HEK293 (cell line): ENCODE measurements at regions not wholly inside any gene's neighbourhood (a gene's known extent, or its start where the extent isn't known, plus 50 kb on each side); places are given as distances from the start of the nearest gene placed in this dataset.

Source experiments
- CTCF ChIA-PET: fragments of 350-600 bp; formaldehyde crosslinking; extraction: SDS; loops from one replicate; lab custom pipeline; 2021; ENCODE audit warnings: antibody characterized with exemption; lab: Yijun Ruan, JAX
- POLR2A ChIA-PET: fragments of 300-600 bp; formaldehyde crosslinking; extraction: SDS; loops from one replicate; lab custom pipeline; 2020; ENCODE audit warnings: antibody characterized with exemption, inconsistent platforms; lab: Yijun Ruan, JAX
- H3K27ac ChIP-seq: fragments of 200-500 bp; sonication (Bioruptor generic); 2 replicates; pipeline ENCODE4 v1.5.1; 2014; ENCODE audit warnings: low read depth, low read length, control low read depth, inconsistent platforms; ENCODE audit errors: extremely low read depth
- H3K36me3 ChIP-seq, 2 experiments: fragments of 200-500 bp in 1 of 2; sonication (Bioruptor generic) in 1 of 2; 1 replicate in 1 of 2; 2 replicates in 1 of 2; pipeline ENCODE4 v1.5.1; 2014 to 2017; ENCODE audit warnings: inconsistent platforms in 2 of 2, low read length in 2 of 2; ENCODE audit not compliant: control insufficient read depth in 2 of 2, insufficient read depth in 1 of 2
- H3K4me1 ChIP-seq: fragments of 200-500 bp; sonication (Bioruptor generic); 2 replicates; pipeline ENCODE4 v1.5.1; 2014; ENCODE audit warnings: mild to moderate bottlenecking, low read length, inconsistent platforms; ENCODE audit not compliant: control insufficient read depth, insufficient read depth
- H3K4me3 ChIP-seq: 2 replicates; pipeline ENCODE4 v1.5.1; 2011; ENCODE audit warnings: low read depth, mild to moderate bottlenecking, control low read depth, low read length, moderate library complexity
- H3K9me3 ChIP-seq: fragments of 200-500 bp; sonication (Bioruptor generic); 2 replicates; pipeline ENCODE4 v1.5.1; 2014; ENCODE audit warnings: low read depth, low read length, inconsistent platforms; ENCODE audit not compliant: control insufficient read depth, insufficient read depth
- BCL11A ChIP-seq: fragments of 450-650 bp; formaldehyde crosslinking; IDR thresholded peaks from 2 replicates; pipeline ENCODE4 v1.5.1; 2016; ENCODE audit warnings: low read depth, missing biosample characterization, missing genetic modification characterization
- GFI1B ChIP-seq: fragments of 450-650 bp; formaldehyde crosslinking; IDR thresholded peaks from 2 replicates; pipeline ENCODE4 v1.5.1; 2016; ENCODE audit warnings: missing biosample characterization, missing genetic modification characterization
- KLF8 ChIP-seq: fragments of 450-650 bp; formaldehyde crosslinking; IDR thresholded peaks from 2 replicates; pipeline ENCODE4 v1.5.1; 2016; ENCODE audit warnings: missing biosample characterization, missing genetic modification characterization
- OVOL3 ChIP-seq: fragments of 450-650 bp; formaldehyde crosslinking; IDR thresholded peaks from 2 replicates; pipeline ENCODE4 v1.5.1; 2016; ENCODE audit warnings: missing biosample characterization, missing genetic modification characterization
- PRDM4 ChIP-seq: fragments of 450-650 bp; formaldehyde crosslinking; IDR thresholded peaks from 2 replicates; pipeline ENCODE4 v1.5.1; 2017; ENCODE audit warnings: missing biosample characterization, missing genetic modification characterization
- SP7 ChIP-seq: fragments of 450-650 bp; formaldehyde crosslinking; IDR thresholded peaks from 2 replicates; pipeline ENCODE4 v1.5.1; 2016; ENCODE audit warnings: missing biosample characterization, missing genetic modification characterization
- TCF7L2 ChIP-seq: IDR thresholded peaks from 2 replicates; pipeline ENCODE4 v1.6.1; 2011; ENCODE audit warnings: low read depth, mild to moderate bottlenecking, inconsistent platforms, low read length, moderate library complexity, borderline replicate concordance
- YY1 ChIP-seq: fragments of 450-650 bp; formaldehyde crosslinking; IDR thresholded peaks from 2 replicates; pipeline ENCODE4 v1.5.1; 2018; ENCODE audit warnings: missing biosample characterization, missing genetic modification characterization
- ZFP37 ChIP-seq: fragments of 450-650 bp; formaldehyde crosslinking; IDR thresholded peaks from 2 replicates; pipeline ENCODE4 v1.5.1; 2016; ENCODE audit warnings: missing biosample characterization, missing genetic modification characterization
- ZNF155 ChIP-seq: fragments of 450-650 bp; formaldehyde crosslinking; IDR thresholded peaks from 2 replicates; pipeline ENCODE4 v1.5.1; 2016; ENCODE audit warnings: missing biosample characterization, missing genetic modification characterization
- ZNF248 ChIP-seq: fragments of 450-650 bp; formaldehyde crosslinking; IDR thresholded peaks from 2 replicates; pipeline ENCODE4 v1.5.1; 2017; ENCODE audit warnings: missing biosample characterization, missing genetic modification characterization
- ZNF335 ChIP-seq: fragments of 450-650 bp; formaldehyde crosslinking; conservative IDR thresholded peaks from 2 replicates; pipeline ENCODE4 v1.5.1; 2016; ENCODE audit warnings: missing biosample characterization, missing genetic modification characterization
- ZNF404 ChIP-seq: fragments of 450-650 bp; formaldehyde crosslinking; IDR thresholded peaks from 2 replicates; pipeline ENCODE4 v1.5.1; 2017; ENCODE audit warnings: missing biosample characterization, missing genetic modification characterization
- ZNF488 ChIP-seq: fragments of 450-650 bp; formaldehyde crosslinking; IDR thresholded peaks from 2 replicates; pipeline ENCODE4 v1.5.1; 2016; ENCODE audit warnings: missing biosample characterization, missing genetic modification characterization
- ZNF548 ChIP-seq: fragments of 450-650 bp; formaldehyde crosslinking; IDR thresholded peaks from 2 replicates; pipeline ENCODE4 v1.5.1; 2016; ENCODE audit warnings: missing biosample characterization, missing genetic modification characterization
- ZNF555 ChIP-seq: fragments of 450-650 bp; formaldehyde crosslinking; conservative IDR thresholded peaks from 2 replicates; pipeline ENCODE4 v1.5.1; 2017; ENCODE audit warnings: missing biosample characterization, mild to moderate bottlenecking, missing genetic modification characterization, inconsistent platforms
- ZNF561 ChIP-seq: fragments of 450-650 bp; IDR thresholded peaks from 2 replicates; pipeline ENCODE4 v1.5.1; 2018; ENCODE audit warnings: missing biosample characterization, missing genetic modification characterization, borderline replicate concordance
- ZNF580 ChIP-seq: fragments of 450-650 bp; formaldehyde crosslinking; IDR thresholded peaks from 2 replicates; pipeline ENCODE4 v1.5.1; 2016; ENCODE audit warnings: missing biosample characterization, missing genetic modification characterization
- ZNF692 ChIP-seq: fragments of 450-650 bp; formaldehyde crosslinking; IDR thresholded peaks from 2 replicates; pipeline ENCODE4 v1.5.1; 2016; ENCODE audit warnings: missing biosample characterization, missing genetic modification characterization
- ZNF830 ChIP-seq: fragments of 450-650 bp; IDR thresholded peaks from 2 replicates; pipeline ENCODE4 v1.5.0; 2018; ENCODE audit warnings: missing biosample characterization, missing genetic modification characterization, low read depth, mild to moderate bottlenecking, moderate library complexity
- TF ChIP-seq, protein P1 (sequence below): fragments of 450-650 bp; formaldehyde crosslinking; IDR thresholded peaks from 2 replicates; pipeline ENCODE4 v1.5.1; 2017; ENCODE audit warnings: missing biosample characterization, missing genetic modification characterization
- TF ChIP-seq, protein P2 (sequence below): fragments of 450-650 bp; formaldehyde crosslinking; IDR thresholded peaks from 2 replicates; pipeline ENCODE4 v1.5.1; 2017; ENCODE audit warnings: missing biosample characterization, mild to moderate bottlenecking, missing genetic modification characterization, moderate library complexity
- TF ChIP-seq, protein P3 (sequence below): fragments of 450-650 bp; formaldehyde crosslinking; IDR thresholded peaks from 2 replicates; pipeline ENCODE4 v1.5.1; 2016; ENCODE audit warnings: missing biosample characterization, missing genetic modification characterization

GRCh38 chr1:83104558-83104957 lies 894.4 kb downstream of the TTLL7 start (continued):
- TF ChIP-seq, protein P1, sequence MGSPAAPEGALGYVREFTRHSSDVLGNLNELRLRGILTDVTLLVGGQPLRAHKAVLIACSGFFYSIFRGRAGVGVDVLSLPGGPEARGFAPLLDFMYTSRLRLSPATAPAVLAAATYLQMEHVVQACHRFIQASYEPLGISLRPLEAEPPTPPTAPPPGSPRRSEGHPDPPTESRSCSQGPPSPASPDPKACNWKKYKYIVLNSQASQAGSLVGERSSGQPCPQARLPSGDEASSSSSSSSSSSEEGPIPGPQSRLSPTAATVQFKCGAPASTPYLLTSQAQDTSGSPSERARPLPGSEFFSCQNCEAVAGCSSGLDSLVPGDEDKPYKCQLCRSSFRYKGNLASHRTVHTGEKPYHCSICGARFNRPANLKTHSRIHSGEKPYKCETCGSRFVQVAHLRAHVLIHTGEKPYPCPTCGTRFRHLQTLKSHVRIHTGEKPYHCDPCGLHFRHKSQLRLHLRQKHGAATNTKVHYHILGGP (tag by site-specific recombination), result no peak
- TF ChIP-seq GFI1B (tag by site-specific recombination), result no peak
- TF ChIP-seq ZNF555 (tag by site-specific recombination), result no peak
- TF ChIP-seq, protein P2, sequence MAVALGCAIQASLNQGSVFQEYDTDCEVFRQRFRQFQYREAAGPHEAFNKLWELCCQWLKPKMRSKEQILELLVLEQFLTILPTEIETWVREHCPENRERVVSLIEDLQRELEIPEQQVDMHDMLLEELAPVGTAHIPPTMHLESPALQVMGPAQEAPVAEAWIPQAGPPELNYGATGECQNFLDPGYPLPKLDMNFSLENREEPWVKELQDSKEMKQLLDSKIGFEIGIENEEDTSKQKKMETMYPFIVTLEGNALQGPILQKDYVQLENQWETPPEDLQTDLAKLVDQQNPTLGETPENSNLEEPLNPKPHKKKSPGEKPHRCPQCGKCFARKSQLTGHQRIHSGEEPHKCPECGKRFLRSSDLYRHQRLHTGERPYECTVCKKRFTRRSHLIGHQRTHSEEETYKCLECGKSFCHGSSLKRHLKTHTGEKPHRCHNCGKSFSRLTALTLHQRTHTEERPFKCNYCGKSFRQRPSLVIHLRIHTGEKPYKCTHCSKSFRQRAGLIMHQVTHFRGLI (tag by site-specific recombination), result no peak
- no peak for TF ChIP-seq ZNF561 (tag by site-specific recombination)
- TF ChIP-seq ZNF155, result no peak

DNA sequence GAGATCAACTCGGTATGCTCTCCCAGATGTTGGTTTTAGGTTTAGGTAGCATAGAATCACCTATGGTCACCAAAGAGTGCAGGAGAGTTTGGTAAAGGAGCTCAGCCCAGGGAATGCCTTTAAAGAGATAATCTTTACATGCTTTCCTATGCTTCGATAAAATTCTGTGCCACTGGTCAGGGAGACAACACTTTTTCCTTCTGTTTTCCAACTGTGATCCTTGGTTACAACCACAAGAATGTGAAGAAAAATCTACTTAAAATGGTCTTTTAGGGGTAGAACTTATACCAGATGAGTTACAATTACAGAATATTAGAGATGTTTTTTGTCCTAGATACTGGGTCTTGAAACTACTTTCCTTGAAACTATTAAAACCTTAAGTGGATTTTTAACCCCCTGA lies 895.6 kb downstream of the TTLL7 start:
- no peak overlapping the region; the same call in 1 of the 2 replicates for H3K27ac ChIP-seq
- no peaks in the 10 kb centered on the region for H3K9me3 ChIP-seq
- POLR2A ChIA-PET, result interaction anchor here (0.6 kb wide), 1 partner anchor 1252 kb away, joined by 3 read pairs; no protein-coding TSS in a partner anchor
- no peak overlapping the region for H3K4me3 ChIP-seq
- CTCF ChIA-PET, result no interaction called here
- peaks cover 7% of the 10 kb centered on the region; the same call in 1 of the 2 replicates for H3K4me1 ChIP-seq
- no peaks in the 10 kb centered on the region for H3K36me3 ChIP-seq
- peak; percentile 39; the same call in 1 of the 2 replicates for TF ChIP-seq PRDM4
- TF ChIP-seq, protein P3, sequence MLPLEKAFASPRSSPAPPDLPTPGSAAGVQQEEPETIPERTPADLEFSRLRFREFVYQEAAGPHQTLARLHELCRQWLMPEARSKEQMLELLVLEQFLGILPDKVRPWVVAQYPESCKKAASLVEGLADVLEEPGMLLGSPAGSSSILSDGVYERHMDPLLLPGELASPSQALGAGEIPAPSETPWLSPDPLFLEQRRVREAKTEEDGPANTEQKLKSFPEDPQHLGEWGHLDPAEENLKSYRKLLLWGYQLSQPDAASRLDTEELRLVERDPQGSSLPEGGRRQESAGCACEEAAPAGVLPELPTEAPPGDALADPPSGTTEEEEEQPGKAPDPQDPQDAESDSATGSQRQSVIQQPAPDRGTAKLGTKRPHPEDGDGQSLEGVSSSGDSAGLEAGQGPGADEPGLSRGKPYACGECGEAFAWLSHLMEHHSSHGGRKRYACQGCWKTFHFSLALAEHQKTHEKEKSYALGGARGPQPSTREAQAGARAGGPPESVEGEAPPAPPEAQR, result no peak
- TF ChIP-seq, all 188 proteins: peak for 1

- Histone ChIP-seq H3K36me3 (no peaks in the 10 kb centered on the region), H3K9me3 (no peaks in the 10 kb centered on the region), H3K4me3 (no peak overlapping the region), H3K27ac (no peak overlapping the region; the same call in 1 of the 2 replicates), H3K4me1 (peaks cover 7% of the 10 kb centered on the region; the same call in 1 of the 2 replicates)
- ChIA-PET POLR2A (interaction anchor here (0.6 kb wide), 1 partner anchor 1251 kb away, joined by 3 read pairs; no protein-coding TSS in a partner anchor), CTCF (no interaction called here)
- TF ChIP-seq KLF8 (tag by site-specific recombination), result peak; percentile 42; the same call in 1 of the 2 replicates
- 0 out of 2 replicates have a peak, but pooled peaks have one; percentile 44 for TF ChIP-seq ZNF488 (tag by site-specific recombination)
- TF ChIP-seq OVOL3 (tag by site-specific recombination), result peak; percentile 58; the same call in 1 of the 2 replicates
- TF ChIP-seq ZFP37 (tag by site-specific recombination), result peak; percentile 28; the same call in 1 of the 2 replicates
- peak; percentile 28; the same call in 1 of the 2 replicates for TF ChIP-seq BCL11A (tag by site-specific recombination)
- TF ChIP-seq YY1, result no peak; the same call in 1 of the 2 replicates
- peak; percentile 94 for TF ChIP-seq SP7 (tag by site-specific recombination)
- peak; percentile 82 for TF ChIP-seq TCF7L2
- TF ChIP-seq ZNF548 (tag by site-specific recombination), result no peak
- TF ChIP-seq ZNF248 (tag by site-specific recombination), result no peak
- no peak for TF ChIP-seq ZNF404
- no peak for TF ChIP-seq ZNF830 (tag by site-specific recombination)
- TF ChIP-seq ZNF580, result peak; percentile 93
- peak; percentile 57; the same call in 1 of the 2 replicates for TF ChIP-seq ZNF692 (tag by site-specific recombination)
- TF ChIP-seq ZNF561 (tag by site-specific recombination), result peak; percentile 61; the same call in 1 of the 2 replicates
- TF ChIP-seq ZNF335 (tag by site-specific recombination), result 0 out of 2 replicates have a peak, but pooled peaks have one; percentile 7
Measured at GRCh38 chr1:83102630-83103071, 896.3 kb downstream of the TTLL7 start.
